ENCODE measurements at regions not wholly inside any gene's neighbourhood (a gene's known extent, or its start where the extent isn't known, plus 50 kb on each side); places are given as distances from the start of the nearest gene placed in this dataset.

- ATAC-seq (no peak), DNase-seq (no peak)
- no peak overlapping the region for H3K4me3 ChIP-seq
- H3K27me3 ChIP-seq, result no peaks in the 10 kb centered on the region
- H3K9me3 ChIP-seq, result no peaks in the 10 kb centered on the region
- no peak overlapping the region for H3K27ac ChIP-seq
- no peaks in the 10 kb centered on the region for H3K36me3 ChIP-seq
- intact Hi-C loops (cut with DNase I), result no loop called here
- TF ChIP-seq CTCF (IDR thresholded peaks at IDR 0.05), result no peak
- H3K4me1 ChIP-seq, result no peaks in the 10 kb centered on the region
Observed at GRCh38 chr3:110868106-110868505, 203.5 kb upstream of the NECTIN3 start.

GRCh38 chr3:110869736-110870135 is 201.9 kb upstream of the NECTIN3 start:
- ATAC-seq (no peak), DNase-seq (no peak)
- no peaks in the 10 kb centered on the region for H3K27me3 ChIP-seq
- TF ChIP-seq CTCF (IDR thresholded peaks at IDR 0.05), result no peak
- no peak overlapping the region for H3K27ac ChIP-seq
- H3K36me3 ChIP-seq, result no peaks in the 10 kb centered on the region
- H3K4me1 ChIP-seq, result no peaks in the 10 kb centered on the region
- intact Hi-C loops (cut with DNase I), result no loop called here
- no peaks in the 10 kb centered on the region for H3K9me3 ChIP-seq
- H3K4me3 ChIP-seq, result no peak overlapping the region

- no peak for TF ChIP-seq CTCF (IDR thresholded peaks at IDR 0.05)
- DNase-seq, result no peak
- Histone ChIP-seq H3K27ac (no peak overlapping the region), H3K4me3 (no peak overlapping the region), H3K36me3 (no peaks in the 10 kb centered on the region), H3K27me3 (no peaks in the 10 kb centered on the region), H3K9me3 (no peaks in the 10 kb centered on the region), H3K4me1 (no peaks in the 10 kb centered on the region)
- intact Hi-C loops (cut with DNase I), result no loop called here
- no peak for ATAC-seq
Observed at GRCh38 chr3:110871869-110872268, 199.7 kb upstream of the NECTIN3 start.

GRCh38 chr3:110878692-110879091 is 192.9 kb upstream of the NECTIN3 start:
- H3K27me3 ChIP-seq, result no peaks in the 10 kb centered on the region
- no peak for ATAC-seq
- intact Hi-C loops (cut with DNase I), result no loop called here
- no peaks in the 10 kb centered on the region for H3K36me3 ChIP-seq
- no peaks in the 10 kb centered on the region for H3K4me1 ChIP-seq
- H3K9me3 ChIP-seq, result no peaks in the 10 kb centered on the region
- no peak overlapping the region for H3K4me3 ChIP-seq
- no peak overlapping the region for H3K27ac ChIP-seq
- DNase-seq, result no peak
- no peak for TF ChIP-seq CTCF (IDR thresholded peaks at IDR 0.05)

- Histone ChIP-seq H3K27me3 (no peaks in the 10 kb centered on the region), H3K27ac (no peak overlapping the region), H3K4me3 (no peak overlapping the region), H3K4me1 (no peaks in the 10 kb centered on the region), H3K36me3 (no peaks in the 10 kb centered on the region), H3K9me3 (no peaks in the 10 kb centered on the region)
- intact Hi-C loops (cut with DNase I), result no loop called here
- no peak for TF ChIP-seq CTCF (IDR thresholded peaks at IDR 0.05)
- DNase-seq (peak; percentile 47), ATAC-seq (peak; percentile 53)
Observed at GRCh38 chr3:110881069-110881468, 190.5 kb upstream of the NECTIN3 start.

GRCh38 chr3:110886222-110886893 is 185.3 kb upstream of the NECTIN3 start:
- no peaks in the 10 kb centered on the region for H3K36me3 ChIP-seq
- no peak for DNase-seq
- H3K9me3 ChIP-seq, result no peaks in the 10 kb centered on the region
- no peak for TF ChIP-seq CTCF (IDR thresholded peaks at IDR 0.05)
- ATAC-seq, result no peak
- H3K4me1 ChIP-seq, result no peaks in the 10 kb centered on the region
- intact Hi-C loops (cut with DNase I), result no loop called here
- H3K4me3 ChIP-seq, result no peak overlapping the region
- H3K27me3 ChIP-seq, result no peaks in the 10 kb centered on the region
- no peak overlapping the region for H3K27ac ChIP-seq

Data from upper lobe of right lung (tissue), 1 donor.